HL-60 (cell line): ENCODE measurements at regions not wholly inside any gene's neighbourhood (a gene's known extent, or its start where the extent isn't known, plus 50 kb on each side); places are given as distances from the start of the nearest gene placed in this dataset.

ENCODE experiments used
- CTCF ChIP-seq: IDR thresholded peaks from one replicate; pipeline ENCODE4 v1.5.1; 2011; ENCODE audit warnings: low read length, control low read depth, inconsistent platforms; ENCODE audit not compliant: insufficient read depth
- POLR2AphosphoS5 ChIP-seq: IDR thresholded peaks from 2 replicates; pipeline ENCODE4 v1.6.1; 2012; ENCODE audit warnings: low read depth
- REST ChIP-seq: IDR thresholded peaks from 2 replicates; pipeline ENCODE4 v1.6.1; 2012; ENCODE audit warnings: low read depth; ENCODE audit not compliant: insufficient replicate concordance

GRCh38 chr17:74015316-74015715 is 188.2 kb upstream of the RPL38 start:
- TF ChIP-seq CTCF (no peak), POLR2AphosphoS5 (no peak), REST (no peak)
